ENCODE measurements at regions not wholly inside any gene's neighbourhood (a gene's known extent, or its start where the extent isn't known, plus 50 kb on each side); places are given as distances from the start of the nearest gene placed in this dataset.

- TF ChIP-seq, protein P1, sequence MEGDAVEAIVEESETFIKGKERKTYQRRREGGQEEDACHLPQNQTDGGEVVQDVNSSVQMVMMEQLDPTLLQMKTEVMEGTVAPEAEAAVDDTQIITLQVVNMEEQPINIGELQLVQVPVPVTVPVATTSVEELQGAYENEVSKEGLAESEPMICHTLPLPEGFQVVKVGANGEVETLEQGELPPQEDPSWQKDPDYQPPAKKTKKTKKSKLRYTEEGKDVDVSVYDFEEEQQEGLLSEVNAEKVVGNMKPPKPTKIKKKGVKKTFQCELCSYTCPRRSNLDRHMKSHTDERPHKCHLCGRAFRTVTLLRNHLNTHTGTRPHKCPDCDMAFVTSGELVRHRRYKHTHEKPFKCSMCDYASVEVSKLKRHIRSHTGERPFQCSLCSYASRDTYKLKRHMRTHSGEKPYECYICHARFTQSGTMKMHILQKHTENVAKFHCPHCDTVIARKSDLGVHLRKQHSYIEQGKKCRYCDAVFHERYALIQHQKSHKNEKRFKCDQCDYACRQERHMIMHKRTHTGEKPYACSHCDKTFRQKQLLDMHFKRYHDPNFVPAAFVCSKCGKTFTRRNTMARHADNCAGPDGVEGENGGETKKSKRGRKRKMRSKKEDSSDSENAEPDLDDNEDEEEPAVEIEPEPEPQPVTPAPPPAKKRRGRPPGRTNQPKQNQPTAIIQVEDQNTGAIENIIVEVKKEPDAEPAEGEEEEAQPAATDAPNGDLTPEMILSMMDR (IDR thresholded peaks at IDR 0.05; ENCODE audit: insufficient read depth, low read depth, low read length), result no peak
- no peak for DNase-seq (ENCODE audit: low read depth)
- H3K4me3 ChIP-seq (ENCODE audit: low read depth, low read length), result no peak overlapping the region
Observed at GRCh38 chr4:189404271-189404670, 536.4 kb upstream of the FRG1 start.

DNA sequence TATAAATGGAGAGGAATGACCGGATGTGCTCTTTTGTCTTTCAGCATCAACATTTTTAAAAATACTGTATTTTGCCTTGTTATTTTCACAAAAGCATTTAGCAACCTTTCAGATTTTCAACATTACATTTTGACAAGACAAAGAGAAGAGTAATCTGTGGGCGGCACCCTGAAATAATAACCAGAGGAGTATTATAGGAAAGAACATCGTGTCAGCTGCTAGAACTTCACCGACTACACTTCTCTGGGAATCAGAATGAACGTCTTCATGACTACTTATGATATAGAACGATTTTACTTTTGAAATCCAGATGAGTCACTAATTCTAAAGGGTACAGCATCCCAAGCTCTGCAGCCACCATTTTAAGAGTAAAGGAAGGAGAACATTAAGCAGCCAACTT is 531.5 kb upstream of the FRG1 start:
- H3K4me3 ChIP-seq (ENCODE audit: low read depth, low read length), result no peak overlapping the region
- DNase-seq (ENCODE audit: low read depth), result no peak
- TF ChIP-seq, protein P1 (IDR thresholded peaks at IDR 0.05; ENCODE audit: insufficient read depth, low read depth, low read length), result no peak

DNA sequence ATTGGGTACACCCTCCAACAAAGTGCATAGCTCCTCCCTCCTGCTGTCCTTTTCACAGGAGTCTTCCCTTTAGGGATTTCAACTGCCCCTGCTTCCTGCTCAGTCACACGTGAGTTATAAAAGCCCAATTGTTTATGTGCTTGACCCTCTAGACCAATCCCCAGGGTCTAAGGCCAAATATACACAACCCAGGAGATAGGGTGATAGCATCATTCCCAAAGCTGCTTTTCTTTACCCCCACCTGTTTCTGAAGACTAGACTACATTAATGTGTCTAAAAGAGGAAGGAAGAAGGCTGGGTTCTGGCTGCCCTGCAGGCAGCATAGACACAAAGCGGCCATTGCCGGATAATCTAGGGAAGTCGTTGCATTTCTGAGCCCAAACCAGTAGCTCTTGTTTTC is 526.7 kb upstream of the FRG1 start:
- TF ChIP-seq, protein P1 (IDR thresholded peaks at IDR 0.05; ENCODE audit: insufficient read depth, low read depth, low read length), result no peak
- no peak for DNase-seq (ENCODE audit: low read depth)
- H3K4me3 ChIP-seq (ENCODE audit: low read depth, low read length), result no peak overlapping the region

DNA sequence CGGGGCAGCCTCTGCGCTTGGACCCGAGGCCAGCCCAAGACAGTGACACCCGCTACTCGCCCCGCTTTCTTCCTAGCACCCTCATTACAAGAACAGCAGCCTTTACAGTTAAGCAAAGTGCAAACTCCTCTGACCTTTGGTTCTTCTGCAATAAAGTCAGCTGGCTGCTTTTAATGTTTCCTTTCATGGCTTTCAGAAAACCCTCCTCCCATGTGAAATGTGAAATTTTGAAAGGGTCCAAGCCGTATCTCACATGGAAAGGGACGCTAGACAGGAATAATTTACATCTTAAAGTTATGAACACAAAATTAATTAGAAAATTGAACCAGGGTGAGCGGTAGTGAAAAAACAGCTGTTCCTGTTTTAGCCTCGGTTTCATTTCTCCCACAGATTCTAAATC is 520.1 kb upstream of the FRG1 start:
- no peak overlapping the region for H3K4me3 ChIP-seq (ENCODE audit: low read depth, low read length)
- no peak for DNase-seq (ENCODE audit: low read depth)
- TF ChIP-seq, protein P1 (IDR thresholded peaks at IDR 0.05; ENCODE audit: insufficient read depth, low read depth, low read length), result no peak

- peak; percentile 0 for DNase-seq (ENCODE audit: low read depth)
- H3K4me3 ChIP-seq (ENCODE audit: low read depth, low read length), result no peak overlapping the region
- TF ChIP-seq, protein P1 (IDR thresholded peaks at IDR 0.05; ENCODE audit: insufficient read depth, low read depth, low read length), result peak; percentile 12
Observed at GRCh38 chr4:189436207-189436606, 504.5 kb upstream of the FRG1 start.

GRCh38 chr4:189440716-189441115 is 500.0 kb upstream of the FRG1 start:
- no peak overlapping the region for H3K4me3 ChIP-seq (ENCODE audit: low read depth, low read length)
- TF ChIP-seq, protein P1 (IDR thresholded peaks at IDR 0.05; ENCODE audit: insufficient read depth, low read depth, low read length), result no peak
- DNase-seq (ENCODE audit: low read depth), result no peak

- H3K4me3 ChIP-seq (ENCODE audit: low read depth, low read length), result no peak overlapping the region
- no peak for DNase-seq (ENCODE audit: low read depth)
- TF ChIP-seq, protein P1 (IDR thresholded peaks at IDR 0.05; ENCODE audit: insufficient read depth, low read depth, low read length), result no peak
Observed at GRCh38 chr4:189443341-189443740, 497.3 kb upstream of the FRG1 start.
